ENCODE measurements at regions not wholly inside any gene's neighbourhood (a gene's known extent, or its start where the extent isn't known, plus 50 kb on each side); places are given as distances from the start of the nearest gene placed in this dataset.

DNA sequence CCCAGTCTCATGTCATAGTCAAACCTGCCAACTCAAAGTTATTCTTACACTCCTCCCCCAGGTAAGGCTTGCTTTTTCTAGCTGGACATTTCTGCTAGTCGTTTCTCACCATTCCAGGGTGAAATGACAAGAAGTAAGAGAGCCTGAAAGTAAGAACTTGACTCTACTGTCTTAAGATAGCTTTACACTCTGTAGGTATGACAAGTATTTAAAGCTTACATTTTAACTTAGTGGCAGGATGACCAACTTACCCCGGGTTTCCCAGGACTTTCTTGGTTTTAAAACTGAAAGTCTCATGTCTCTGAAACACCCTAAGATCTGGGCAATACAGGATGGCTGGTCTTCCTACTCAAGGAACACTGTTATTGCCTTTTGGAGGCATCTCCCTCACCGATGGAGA, 67.5 kb upstream of the PIK3R1 start:
- TF ChIP-seq, protein P1, sequence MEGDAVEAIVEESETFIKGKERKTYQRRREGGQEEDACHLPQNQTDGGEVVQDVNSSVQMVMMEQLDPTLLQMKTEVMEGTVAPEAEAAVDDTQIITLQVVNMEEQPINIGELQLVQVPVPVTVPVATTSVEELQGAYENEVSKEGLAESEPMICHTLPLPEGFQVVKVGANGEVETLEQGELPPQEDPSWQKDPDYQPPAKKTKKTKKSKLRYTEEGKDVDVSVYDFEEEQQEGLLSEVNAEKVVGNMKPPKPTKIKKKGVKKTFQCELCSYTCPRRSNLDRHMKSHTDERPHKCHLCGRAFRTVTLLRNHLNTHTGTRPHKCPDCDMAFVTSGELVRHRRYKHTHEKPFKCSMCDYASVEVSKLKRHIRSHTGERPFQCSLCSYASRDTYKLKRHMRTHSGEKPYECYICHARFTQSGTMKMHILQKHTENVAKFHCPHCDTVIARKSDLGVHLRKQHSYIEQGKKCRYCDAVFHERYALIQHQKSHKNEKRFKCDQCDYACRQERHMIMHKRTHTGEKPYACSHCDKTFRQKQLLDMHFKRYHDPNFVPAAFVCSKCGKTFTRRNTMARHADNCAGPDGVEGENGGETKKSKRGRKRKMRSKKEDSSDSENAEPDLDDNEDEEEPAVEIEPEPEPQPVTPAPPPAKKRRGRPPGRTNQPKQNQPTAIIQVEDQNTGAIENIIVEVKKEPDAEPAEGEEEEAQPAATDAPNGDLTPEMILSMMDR (IDR thresholded peaks at IDR 0.05) = no peak
- TF ChIP-seq POLR2A (IDR thresholded peaks at IDR 0.05) = no peak
- TF ChIP-seq EP300 (IDR thresholded peaks at IDR 0.05) = no peak
